Erythroblast (primary cell): ENCODE measurements at regions not wholly inside any gene's neighbourhood (a gene's known extent, or its start where the extent isn't known, plus 50 kb on each side); places are given as distances from the start of the nearest gene placed in this dataset.

Experiments
- GATA1 ChIP-seq: IDR thresholded peaks from 2 replicates; pipeline ENCODE4 v1.6.1; 2011; ENCODE audit warnings: low read depth, mild to moderate bottlenecking, control low read depth, low read length, moderate library complexity
- POLR2A ChIP-seq: IDR thresholded peaks from 2 replicates; pipeline ENCODE4 v1.6.1; 2011; ENCODE audit warnings: mild to moderate bottlenecking, low read length

DNA sequence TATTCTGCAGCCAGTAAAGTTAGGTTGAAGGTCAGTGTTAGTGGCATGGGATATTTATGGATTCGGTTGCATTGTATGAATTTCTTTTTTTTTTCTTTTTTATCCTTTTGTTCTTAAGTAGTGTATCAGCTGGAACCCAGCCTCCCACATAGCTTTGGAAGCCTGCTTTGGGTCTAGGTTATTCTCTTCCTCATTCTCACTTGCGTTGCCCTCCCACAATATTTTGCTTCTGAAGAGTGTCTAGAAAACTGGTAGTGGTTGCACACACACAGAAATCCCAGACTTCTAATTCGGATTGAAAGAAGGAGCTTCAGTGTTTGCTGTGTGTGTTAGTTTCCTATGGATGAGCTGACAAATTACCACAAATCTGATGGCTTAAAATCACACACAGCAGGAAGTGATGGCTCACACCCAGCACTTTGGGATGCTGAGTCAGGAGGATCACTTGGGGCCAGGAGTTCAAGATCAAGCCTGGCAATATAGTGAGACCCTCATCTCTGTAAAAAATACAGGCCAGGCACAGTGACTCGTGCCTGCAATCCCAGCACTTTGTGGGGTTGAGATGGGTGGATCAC, 104.8 kb downstream of the ARL4C start:
- TF ChIP-seq POLR2A (no peak), GATA1 (no peak)
